AG04449 (cell line): ENCODE measurements at regions not wholly inside any gene's neighbourhood (a gene's known extent, or its start where the extent isn't known, plus 50 kb on each side); places are given as distances from the start of the nearest gene placed in this dataset.
"Not testable (repeated sequence)": the region's sequence is repeated elsewhere in the genome, so short reads cannot be mapped to it uniquely, and the experiment has no call there.

Experiments
- CTCF ChIA-PET: fragments of 350-600 bp; formaldehyde crosslinking; extraction: SDS; loops from one replicate; lab custom pipeline; 2021; ENCODE audit warnings: antibody characterized with exemption; lab: Yijun Ruan, JAX
- POLR2A ChIA-PET: fragments of 400-600, 350-600 bp; formaldehyde crosslinking; extraction: SDS; loops from one replicate; lab custom pipeline; 2020; ENCODE audit warnings: antibody characterized with exemption, inconsistent platforms; lab: Yijun Ruan, JAX
- DNase-seq: peaks from one replicate; pipeline ENCODE4 v3.0.0-alpha.2; 2010; ENCODE audit warnings: low read depth, low spot score
- H3K4me3 ChIP-seq: 2 replicates; pipeline ENCODE4 v1.5.1; 2011; ENCODE audit warnings: low read depth, mild to moderate bottlenecking, control low read depth, low read length
- TF ChIP-seq, protein P1 (sequence below): IDR thresholded peaks from one replicate; pipeline ENCODE4 v1.5.1; 2011; ENCODE audit warnings: mild to moderate bottlenecking, moderate library complexity, low read length, control low read depth, inconsistent platforms; ENCODE audit not compliant: insufficient read depth; ENCODE audit errors: missing control alignments

DNA sequence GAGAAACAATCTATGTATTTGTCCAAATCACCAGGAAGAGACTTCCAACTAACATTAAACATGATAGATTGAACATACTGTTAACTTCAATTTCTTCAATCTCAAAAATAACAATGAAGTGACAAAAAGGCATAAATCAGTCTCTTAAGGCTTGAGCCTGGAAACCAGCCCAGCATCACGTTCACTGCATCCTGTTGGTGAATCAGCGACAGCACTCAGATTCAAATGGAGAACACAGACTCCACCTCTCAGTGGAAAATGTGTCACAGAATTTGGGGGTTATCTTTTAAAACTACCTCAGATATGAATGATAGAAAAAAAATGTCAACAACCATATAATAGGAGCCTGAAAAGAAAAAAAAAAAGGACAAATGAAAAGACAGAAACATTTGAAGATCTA, 212.0 kb downstream of the MINAR1 start:
- H3K4me3 ChIP-seq: no peak overlapping the region
- TF ChIP-seq, protein P1, sequence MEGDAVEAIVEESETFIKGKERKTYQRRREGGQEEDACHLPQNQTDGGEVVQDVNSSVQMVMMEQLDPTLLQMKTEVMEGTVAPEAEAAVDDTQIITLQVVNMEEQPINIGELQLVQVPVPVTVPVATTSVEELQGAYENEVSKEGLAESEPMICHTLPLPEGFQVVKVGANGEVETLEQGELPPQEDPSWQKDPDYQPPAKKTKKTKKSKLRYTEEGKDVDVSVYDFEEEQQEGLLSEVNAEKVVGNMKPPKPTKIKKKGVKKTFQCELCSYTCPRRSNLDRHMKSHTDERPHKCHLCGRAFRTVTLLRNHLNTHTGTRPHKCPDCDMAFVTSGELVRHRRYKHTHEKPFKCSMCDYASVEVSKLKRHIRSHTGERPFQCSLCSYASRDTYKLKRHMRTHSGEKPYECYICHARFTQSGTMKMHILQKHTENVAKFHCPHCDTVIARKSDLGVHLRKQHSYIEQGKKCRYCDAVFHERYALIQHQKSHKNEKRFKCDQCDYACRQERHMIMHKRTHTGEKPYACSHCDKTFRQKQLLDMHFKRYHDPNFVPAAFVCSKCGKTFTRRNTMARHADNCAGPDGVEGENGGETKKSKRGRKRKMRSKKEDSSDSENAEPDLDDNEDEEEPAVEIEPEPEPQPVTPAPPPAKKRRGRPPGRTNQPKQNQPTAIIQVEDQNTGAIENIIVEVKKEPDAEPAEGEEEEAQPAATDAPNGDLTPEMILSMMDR: no peak
- DNase-seq: peak; percentile 26
- ChIA-PET POLR2A (no interaction called here), CTCF (no interaction called here)

DNA sequence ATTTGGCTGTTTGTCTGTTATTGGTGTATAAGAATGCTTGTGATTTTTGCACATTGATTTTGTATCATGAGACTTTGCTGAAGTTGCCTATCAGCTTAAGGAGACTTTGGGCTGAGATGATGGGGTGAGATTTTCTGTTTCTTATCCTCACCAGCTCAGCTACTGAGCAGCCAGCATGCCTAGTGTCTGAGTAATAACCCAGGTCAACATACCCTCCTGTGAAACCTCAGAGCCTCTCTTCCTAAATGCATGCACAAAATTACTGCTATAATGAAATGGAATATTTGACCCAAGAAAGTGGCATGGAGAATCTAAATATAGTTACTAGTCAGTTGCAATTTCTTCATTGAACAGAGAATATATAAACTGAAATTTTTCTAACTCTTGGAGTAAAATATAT, 220.8 kb downstream of the MINAR1 start:
- H3K4me3 ChIP-seq, POLR2A ChIA-PET, CTCF ChIA-PET: not testable (repeated sequence)
- DNase-seq: peak; percentile 49

DNA sequence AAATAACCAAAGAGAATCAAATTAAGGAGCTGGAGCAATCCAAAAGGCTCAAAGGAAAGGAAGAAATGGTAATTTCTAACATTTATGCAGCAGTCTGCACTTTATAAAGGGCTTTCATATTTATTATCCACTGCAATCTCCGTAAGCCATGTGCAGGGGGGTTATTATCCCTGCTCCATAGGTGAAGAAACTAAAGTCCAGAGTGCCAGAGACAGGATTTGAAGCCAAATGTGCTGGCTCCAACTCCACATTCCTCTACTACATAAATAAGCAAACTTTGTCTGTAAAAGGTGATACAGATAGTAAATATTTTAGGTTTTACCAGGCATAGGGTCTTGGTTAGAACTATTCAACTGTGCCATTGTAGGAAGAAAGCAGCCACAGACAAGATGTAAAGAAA, 221.4 kb downstream of the MINAR1 start:
- no peak overlapping the region for H3K4me3 ChIP-seq
- ChIA-PET POLR2A (no interaction called here), CTCF (interaction anchor here (1.0 to 1.1 kb wide), 2 partner anchors 59 to 196 kb away, joined by 3 read pairs; no protein-coding TSS in a partner anchor)
- TF ChIP-seq, protein P1: no peak
- DNase-seq: no peak

DNA sequence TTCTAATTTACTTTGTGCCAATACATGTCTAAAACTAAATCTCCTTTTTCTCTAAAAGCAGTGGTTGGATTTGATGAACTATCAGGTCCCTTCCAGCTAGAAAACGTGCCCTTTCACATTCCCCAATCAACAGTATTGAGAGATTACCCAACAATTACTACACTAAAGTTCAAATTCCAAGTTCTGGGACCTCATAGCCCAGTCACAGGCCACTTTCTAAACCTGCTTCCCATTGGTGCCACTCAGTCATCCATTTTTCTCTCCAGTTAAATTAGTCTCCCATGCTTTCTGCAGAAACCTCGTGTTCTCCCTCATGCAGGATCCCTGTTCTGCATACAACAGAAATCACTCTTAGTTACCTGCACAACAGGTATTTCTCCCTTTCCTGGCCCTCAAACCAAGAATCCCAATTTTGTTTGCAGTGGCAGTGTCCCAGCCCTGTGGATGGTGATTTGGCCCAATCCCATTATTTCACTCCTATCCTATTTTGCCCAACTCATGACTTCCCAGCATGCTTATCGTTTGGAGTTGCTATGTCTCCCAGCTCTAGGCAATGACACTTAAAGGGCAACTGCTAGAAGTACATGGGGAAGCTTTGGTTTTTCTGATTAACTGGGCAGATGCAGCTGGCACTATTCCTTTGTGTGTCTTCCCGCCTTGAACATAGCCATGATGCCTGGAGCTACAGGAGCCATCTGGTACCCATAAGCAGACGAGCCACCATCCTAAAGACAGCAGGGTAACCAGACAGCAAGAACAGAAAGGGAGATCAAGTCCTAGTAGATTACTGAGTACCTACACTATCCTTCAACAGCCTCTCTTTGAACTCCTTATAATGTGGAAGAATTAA, 224.2 kb downstream of the MINAR1 start:
- ChIA-PET CTCF (interaction anchor here (1.1 kb wide), 1 partner anchor 11 kb away, joined by 3 read pairs; no protein-coding TSS in a partner anchor), POLR2A (no interaction called here)
- TF ChIP-seq, protein P1: no peak
- H3K4me3 ChIP-seq: no peak overlapping the region
- no peak for DNase-seq

DNA sequence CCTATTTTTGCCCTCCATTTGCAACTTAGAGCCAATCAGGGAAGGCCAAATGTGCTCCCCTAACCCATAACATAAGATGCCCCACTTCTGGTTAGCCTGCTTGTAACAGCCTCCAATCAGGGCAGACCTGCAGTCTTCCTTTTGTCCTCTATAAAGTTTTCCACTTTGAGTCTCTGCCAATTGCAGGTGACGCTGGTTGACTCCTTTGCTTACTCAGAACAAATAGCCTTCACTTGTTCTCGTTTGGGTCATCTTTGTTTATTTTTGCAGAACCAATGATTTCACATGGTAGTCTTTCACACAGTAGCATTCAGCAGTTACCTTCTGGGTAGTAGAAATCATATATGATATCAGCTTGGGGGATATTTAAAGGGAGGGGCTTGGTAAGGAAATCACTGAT, 225.6 kb downstream of the MINAR1 start:
- TF ChIP-seq, protein P1: no peak
- H3K4me3 ChIP-seq: no peak overlapping the region
- ChIA-PET CTCF (interaction anchor here (1.1 kb wide), 1 partner anchor 9 kb away, joined by 3 read pairs; no protein-coding TSS in a partner anchor), POLR2A (no interaction called here)
- DNase-seq: no peak

DNA sequence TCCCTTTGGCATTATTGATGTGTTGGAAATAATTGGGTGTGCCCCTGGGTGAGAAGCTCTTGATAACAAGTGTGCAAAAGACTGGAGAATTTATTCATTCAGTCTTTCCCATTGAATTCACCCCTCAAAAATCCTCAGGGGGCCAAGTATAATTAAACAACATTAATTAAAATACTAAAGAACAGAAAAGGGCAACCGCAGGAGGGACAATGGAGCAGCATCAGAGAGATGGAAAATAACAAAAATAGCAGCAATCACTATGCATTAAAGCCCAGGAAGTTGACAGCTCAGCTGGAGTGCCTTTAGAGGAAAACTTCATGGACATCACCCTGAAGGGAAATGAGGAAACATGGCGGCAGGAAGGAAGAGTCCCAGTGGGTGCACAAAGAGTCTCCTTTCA, 227.6 kb downstream of the MINAR1 start:
- TF ChIP-seq, protein P1: no peak
- no peak overlapping the region for H3K4me3 ChIP-seq
- ChIA-PET POLR2A (no interaction called here), CTCF (interaction anchor here (1.5 kb wide), 1 partner anchor 14 kb away, joined by 3 read pairs; no protein-coding TSS in a partner anchor)
- no peak for DNase-seq

DNA sequence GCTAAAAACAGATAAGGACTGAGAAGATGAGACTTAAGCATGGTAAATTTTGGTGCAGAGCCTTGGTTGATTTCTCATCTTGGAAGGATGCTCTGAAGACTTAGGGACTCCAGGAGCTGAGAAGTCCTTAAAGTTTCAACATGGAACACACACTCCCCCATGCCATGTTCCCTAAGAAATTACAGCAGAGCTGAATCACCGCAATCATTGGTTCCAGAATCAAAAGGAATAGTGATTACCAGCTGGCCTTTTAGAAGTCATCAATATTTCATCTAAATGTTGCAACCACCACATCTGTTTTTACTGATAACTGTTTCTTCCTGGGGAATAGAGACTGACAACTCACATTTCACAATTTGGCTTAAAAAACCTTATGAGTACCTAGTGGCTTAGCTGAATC, 229.3 kb downstream of the MINAR1 start:
- ChIA-PET CTCF (no interaction called here), POLR2A (no interaction called here)
- no peak for DNase-seq
- no peak overlapping the region for H3K4me3 ChIP-seq
- TF ChIP-seq, protein P1: no peak
